HG03565 (cell line): ENCODE measurements at regions not wholly inside any gene's neighbourhood (a gene's known extent, or its start where the extent isn't known, plus 50 kb on each side); places are given as distances from the start of the nearest gene placed in this dataset.
"Not testable (repeated sequence)": the region's sequence is repeated elsewhere in the genome, so short reads cannot be mapped to it uniquely, and the experiment has no call there.

Experiments used
- ATAC-seq: cut with Tn5 transposase; IDR thresholded peaks from one replicate; pipeline ENCODE4 v1.9.1; 2021; ENCODE audit warnings: mild to moderate bottlenecking, moderate library complexity; ENCODE audit not compliant: unreplicated experiment

DNA sequence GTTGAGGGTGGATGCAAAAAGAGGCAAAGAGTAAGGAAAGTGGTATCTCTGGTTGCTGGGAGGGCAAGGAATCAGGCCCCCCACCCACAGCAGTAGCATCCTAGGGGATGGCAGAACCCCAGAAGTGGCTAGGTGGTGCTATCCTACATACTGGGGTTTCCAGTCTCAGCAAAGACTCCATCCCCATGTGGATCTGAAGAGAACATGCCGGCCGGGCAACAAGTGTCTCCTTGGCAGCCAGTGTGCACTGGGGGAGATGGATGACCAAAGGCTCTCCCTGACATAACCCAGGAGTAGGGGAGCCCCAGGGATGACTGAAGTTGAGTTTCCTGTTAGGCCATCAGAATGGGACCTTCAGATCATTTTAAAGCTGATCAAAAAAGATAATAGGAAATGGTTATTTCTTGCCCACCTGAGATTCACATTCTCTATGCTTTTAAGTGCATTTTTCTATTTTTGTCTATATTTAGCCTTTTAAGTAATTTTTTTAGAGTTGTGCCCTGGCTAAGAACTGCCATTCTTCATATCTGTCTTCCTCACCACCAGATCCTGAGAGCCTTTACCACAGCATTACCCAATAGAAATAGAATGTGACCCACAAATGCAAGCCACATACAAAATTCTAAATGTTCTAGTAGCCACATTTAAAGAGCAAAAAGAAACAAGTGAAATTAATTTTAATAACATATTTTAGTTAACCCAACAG is 78.7 kb upstream of the SMIM23 start:
- no peak for ATAC-seq

- no peak for ATAC-seq
Observed at GRCh38 chr5:171707442-171707792, 78.2 kb upstream of the SMIM23 start.

GRCh38 chr5:171709930-171710329 is 75.7 kb upstream of the SMIM23 start:
- ATAC-seq, result no peak

GRCh38 chr5:171710451-171711024 is 75.1 kb upstream of the SMIM23 start:
- no peak for ATAC-seq

DNA sequence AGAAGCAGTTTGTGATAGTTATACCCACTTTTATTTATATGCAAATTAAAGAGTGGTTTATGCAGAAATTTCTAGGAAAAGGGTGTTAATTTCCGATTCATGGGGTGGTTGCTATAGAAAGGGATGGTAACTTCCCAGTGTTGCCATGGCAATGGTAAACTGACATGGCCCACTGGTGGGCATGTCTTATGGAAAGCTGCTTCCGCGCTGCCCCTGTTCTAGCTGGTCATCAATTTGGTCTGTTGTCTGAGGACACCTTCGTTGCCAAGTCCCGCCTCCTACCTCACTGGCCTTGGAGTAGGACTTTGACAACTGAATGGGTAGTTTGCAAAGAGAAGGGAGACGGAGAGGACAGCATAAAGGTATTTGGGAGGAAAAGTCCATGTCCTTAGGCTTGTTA is 74.0 kb upstream of the SMIM23 start:
- ATAC-seq, result no peak

- ATAC-seq, result no peak
Observed at GRCh38 chr5:171712616-171713015, 73.0 kb upstream of the SMIM23 start.

- ATAC-seq, result no peak
Observed at GRCh38 chr5:171713152-171713551, 72.5 kb upstream of the SMIM23 start.

DNA sequence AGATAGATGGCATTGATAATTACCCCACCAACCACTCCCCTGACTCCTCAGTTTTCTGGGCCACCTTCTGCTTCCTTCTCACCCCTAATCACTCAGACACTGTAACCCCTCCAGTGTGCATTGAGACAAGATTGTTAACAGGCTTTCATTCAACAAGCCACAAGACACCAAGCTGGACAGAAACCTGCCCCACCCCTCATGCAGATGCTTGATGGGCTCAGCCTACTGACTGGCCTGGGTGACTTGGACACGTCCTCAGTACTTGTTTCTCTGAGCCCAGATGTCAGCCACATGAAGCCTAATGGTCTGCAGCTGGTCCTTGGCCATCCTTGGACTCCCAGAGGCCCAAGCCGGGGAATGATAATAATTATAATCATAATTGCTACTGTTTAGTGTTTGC is 71.4 kb upstream of the SMIM23 start:
- ATAC-seq, result no peak

DNA sequence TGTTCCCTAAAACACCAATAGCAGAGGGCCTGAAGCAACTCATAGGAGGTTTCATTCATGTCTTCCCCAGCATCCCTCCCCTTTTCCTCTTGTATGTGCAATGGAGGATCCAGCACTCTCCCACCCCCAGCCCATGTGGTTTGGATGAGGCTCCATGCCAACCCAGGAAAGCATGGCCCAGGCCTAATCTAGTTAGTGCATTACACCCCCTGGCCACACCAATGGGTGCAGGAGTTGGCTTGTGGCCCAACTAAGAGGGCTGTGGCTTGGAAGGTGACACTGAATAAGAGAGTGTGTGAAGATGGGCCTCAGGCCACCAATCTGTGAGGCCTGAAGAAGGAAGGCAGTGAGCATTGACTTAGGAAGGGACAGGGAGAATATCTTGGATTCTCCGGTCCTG is 70.8 kb upstream of the SMIM23 start:
- ATAC-seq, result no peak

GRCh38 chr5:171715551-171715950 is 70.1 kb upstream of the SMIM23 start:
- ATAC-seq, result no peak

- no peak for ATAC-seq
Observed at GRCh38 chr5:171720086-171720485, 65.5 kb upstream of the SMIM23 start.

DNA sequence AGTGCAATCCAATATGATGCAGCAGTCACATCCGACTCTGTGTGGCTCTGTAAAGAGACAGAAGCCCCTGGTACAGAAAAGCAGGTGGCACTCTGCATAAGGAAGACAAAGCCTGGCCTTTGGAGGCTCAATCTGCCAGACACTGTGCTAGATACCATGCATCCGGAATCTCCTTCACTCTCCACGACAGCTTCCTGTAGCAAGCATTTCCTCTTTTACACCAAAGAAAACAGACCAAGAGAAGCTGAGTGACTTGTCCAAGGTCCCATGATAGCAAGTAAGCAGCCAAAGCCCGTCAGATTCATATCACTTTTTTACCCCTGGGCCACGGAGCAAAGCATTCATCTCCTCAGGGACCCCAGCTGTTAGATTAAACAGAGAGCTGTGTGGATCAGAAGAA is 64.2 kb upstream of the SMIM23 start:
- no peak for ATAC-seq

- no peak for ATAC-seq
Observed at GRCh38 chr5:171724468-171725204, 61.0 kb upstream of the SMIM23 start.

DNA sequence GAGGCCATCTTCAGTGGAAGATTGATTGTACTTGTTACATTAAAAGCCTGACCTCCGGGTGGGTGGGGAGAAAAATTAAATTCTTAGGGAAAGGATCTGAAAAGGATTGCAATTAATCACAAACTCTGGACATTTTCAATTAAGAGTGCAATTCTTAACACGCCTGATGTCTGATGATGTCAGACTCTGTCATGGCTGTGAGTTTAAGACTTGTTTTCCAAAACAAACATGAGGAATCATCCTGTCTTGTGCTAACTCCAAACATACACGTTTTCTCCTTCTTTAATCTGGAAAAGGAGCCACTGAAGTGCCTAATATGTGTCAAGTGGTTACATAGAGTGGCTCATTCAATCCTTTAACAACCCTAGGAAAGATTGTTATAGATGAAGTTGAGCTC is 60.4 kb upstream of the SMIM23 start:
- ATAC-seq, result no peak

GRCh38 chr5:171726819-171727218 is 58.8 kb upstream of the SMIM23 start:
- not testable (repeated sequence) for ATAC-seq

DNA sequence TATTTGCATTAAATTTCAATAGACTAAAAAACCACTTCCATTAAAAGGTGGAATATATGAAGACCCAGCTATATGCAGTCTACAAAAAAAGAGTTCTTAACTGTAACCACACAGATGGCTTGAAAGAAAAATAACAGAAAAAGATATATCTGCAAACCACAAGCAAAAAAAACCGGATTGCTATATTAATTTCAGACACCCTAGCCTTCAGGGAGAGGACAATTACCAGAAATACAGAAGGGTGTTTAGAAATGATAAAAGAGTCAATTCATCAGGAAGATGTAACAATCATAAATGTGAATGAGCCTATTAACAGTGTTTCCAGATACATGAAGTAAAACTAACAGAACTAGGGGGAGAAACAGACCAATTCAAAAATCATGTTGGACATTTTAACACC is 56.9 kb upstream of the SMIM23 start:
- no peak for ATAC-seq
